ENCODE measurements at regions not wholly inside any gene's neighbourhood (a gene's known extent, or its start where the extent isn't known, plus 50 kb on each side); places are given as distances from the start of the nearest gene placed in this dataset.

GRCh38 chr11:32233276-32233675, 142.4 kb downstream of the RCN1 start:
- ChIA-PET POLR2A (no interaction called here), CTCF (interaction anchor here (0.8 kb wide), 1 partner anchor 64 kb away, joined by 3 read pairs; no protein-coding TSS in a partner anchor)
- TF ChIP-seq CTCF (IDR thresholded peaks at IDR 0.05; ENCODE audit: low read depth, low read length), result no peak
- Histone ChIP-seq H3K27me3 (ENCODE audit: control insufficient read depth, insufficient read depth, low read length) (no peaks in the 10 kb centered on the region), H3K27ac (ENCODE audit: low read depth, low read length) (no peak overlapping the region), H3K4me3 (ENCODE audit: low read depth, low read length) (no peak overlapping the region), H3K9me3 (ENCODE audit: control insufficient read depth, insufficient read depth, low read length) (no peaks in the 10 kb centered on the region)
- no peak for DNase-seq (ENCODE audit: low read depth, low spot score)

- ChIA-PET POLR2A (no interaction called here), CTCF (interaction anchor here (0.8 kb wide), 1 partner anchor 63 kb away, joined by 3 read pairs; no protein-coding TSS in a partner anchor)
- Histone ChIP-seq H3K4me3 (ENCODE audit: low read depth, low read length) (no peak overlapping the region), H3K27me3 (ENCODE audit: control insufficient read depth, insufficient read depth, low read length) (no peaks in the 10 kb centered on the region), H3K9me3 (ENCODE audit: control insufficient read depth, insufficient read depth, low read length) (no peaks in the 10 kb centered on the region), H3K27ac (ENCODE audit: low read depth, low read length) (no peak overlapping the region)
- no peak for TF ChIP-seq CTCF (IDR thresholded peaks at IDR 0.05; ENCODE audit: low read depth, low read length)
- no peak for DNase-seq (ENCODE audit: low read depth, low spot score)
Measured at GRCh38 chr11:32233928-32234327, 143.1 kb downstream of the RCN1 start.

- no peak overlapping the region for H3K4me3 ChIP-seq (ENCODE audit: low read depth, low read length)
- POLR2A ChIA-PET, result no interaction called here
- H3K27ac ChIP-seq (ENCODE audit: low read depth, low read length), result no peak overlapping the region
- CTCF ChIA-PET, result no interaction called here
- DNase-seq (ENCODE audit: low read depth, low spot score), result no peak
- TF ChIP-seq CTCF (IDR thresholded peaks at IDR 0.05; ENCODE audit: low read depth, low read length), result no peak
- no peaks in the 10 kb centered on the region for H3K9me3 ChIP-seq (ENCODE audit: control insufficient read depth, insufficient read depth, low read length)
- H3K27me3 ChIP-seq (ENCODE audit: control insufficient read depth, insufficient read depth, low read length), result no peaks in the 10 kb centered on the region
Measured at GRCh38 chr11:32244453-32244852, 153.6 kb downstream of the RCN1 start.

GRCh38 chr11:32253706-32254105, 162.8 kb downstream of the RCN1 start:
- no peak for DNase-seq (ENCODE audit: low read depth, low spot score)
- Histone ChIP-seq H3K4me3 (ENCODE audit: low read depth, low read length) (no peak overlapping the region), H3K9me3 (ENCODE audit: control insufficient read depth, insufficient read depth, low read length) (no peaks in the 10 kb centered on the region), H3K27ac (ENCODE audit: low read depth, low read length) (no peak overlapping the region), H3K27me3 (ENCODE audit: control insufficient read depth, insufficient read depth, low read length) (peaks cover 3% of the 10 kb centered on the region)
- no peak for TF ChIP-seq CTCF (IDR thresholded peaks at IDR 0.05; ENCODE audit: low read depth, low read length)
- CTCF ChIA-PET, result interaction anchor here (1.0 kb wide), 1 partner anchor 59 kb away, joined by 3 read pairs; no protein-coding TSS in a partner anchor
- POLR2A ChIA-PET, result no interaction called here

- no peak for DNase-seq (ENCODE audit: low read depth, low spot score)
- H3K9me3 ChIP-seq (ENCODE audit: control insufficient read depth, insufficient read depth, low read length), result peaks cover 2% of the 10 kb centered on the region; the same call in 1 of the 2 replicates
- H3K4me3 ChIP-seq (ENCODE audit: low read depth, low read length), result no peak overlapping the region
- H3K27ac ChIP-seq (ENCODE audit: low read depth, low read length), result no peak overlapping the region
- TF ChIP-seq CTCF (IDR thresholded peaks at IDR 0.05; ENCODE audit: low read depth, low read length), result no peak
- POLR2A ChIA-PET, result interaction anchor here (0.6 kb wide), 1 partner anchor 77 kb away, joined by 4 read pairs; no protein-coding TSS in a partner anchor
- peaks cover 3% of the 10 kb centered on the region for H3K27me3 ChIP-seq (ENCODE audit: control insufficient read depth, insufficient read depth, low read length)
- CTCF ChIA-PET, result no interaction called here
Measured at GRCh38 chr11:32255841-32256240, 165.0 kb downstream of the RCN1 start.
